IPS-15b (cell line): ENCODE measurements at regions not wholly inside any gene's neighbourhood (a gene's known extent, or its start where the extent isn't known, plus 50 kb on each side); places are given as distances from the start of the nearest gene placed in this dataset.

Experiments
- H3K27me3 ChIP-seq: one replicate; pipeline ENCODE4 v1.6.1; 2013; ENCODE audit warnings: low read length; ENCODE audit not compliant: control insufficient read depth, insufficient read depth
- H3K36me3 ChIP-seq: one replicate; pipeline ENCODE4 v1.6.1; 2013; ENCODE audit warnings: low read length; ENCODE audit not compliant: control insufficient read depth, insufficient read depth
- H3K4me1 ChIP-seq: one replicate; pipeline ENCODE4 v1.6.1; 2013; ENCODE audit warnings: mild to moderate bottlenecking, low read length; ENCODE audit not compliant: control insufficient read depth, insufficient read depth
- H3K4me3 ChIP-seq: one replicate; pipeline ENCODE4 v1.5.1; 2013; ENCODE audit warnings: low read depth, low read length
- H3K9ac ChIP-seq: one replicate; pipeline ENCODE4 v1.6.1; 2013; ENCODE audit warnings: low read depth, mild to moderate bottlenecking, low read length
- H3K9me3 ChIP-seq: one replicate; pipeline ENCODE4 v1.6.1; 2013; ENCODE audit warnings: mild to moderate bottlenecking, low read length; ENCODE audit not compliant: control insufficient read depth, insufficient read depth

- no peak overlapping the region for H3K9ac ChIP-seq
- peaks cover 16% of the 10 kb centered on the region for H3K27me3 ChIP-seq
- H3K36me3 ChIP-seq = no peaks in the 10 kb centered on the region
- H3K4me3 ChIP-seq = no peak overlapping the region
- H3K4me1 ChIP-seq = no peaks in the 10 kb centered on the region
- no peaks in the 10 kb centered on the region for H3K9me3 ChIP-seq
Observed at GRCh38 chrX:20325786-20326388, 59.2 kb upstream of the RPS6KA3 start.

- Histone ChIP-seq H3K36me3 (no peaks in the 10 kb centered on the region), H3K27me3 (peaks cover 2% of the 10 kb centered on the region), H3K9ac (no peak overlapping the region), H3K4me1 (no peaks in the 10 kb centered on the region), H3K4me3 (no peak overlapping the region), H3K9me3 (no peaks in the 10 kb centered on the region)
Observed at GRCh38 chrX:20322887-20323286, 56.2 kb upstream of the RPS6KA3 start.

GRCh38 chrX:20320461-20321159 is 53.9 kb upstream of the RPS6KA3 start:
- no peak overlapping the region for H3K4me3 ChIP-seq

DNA sequence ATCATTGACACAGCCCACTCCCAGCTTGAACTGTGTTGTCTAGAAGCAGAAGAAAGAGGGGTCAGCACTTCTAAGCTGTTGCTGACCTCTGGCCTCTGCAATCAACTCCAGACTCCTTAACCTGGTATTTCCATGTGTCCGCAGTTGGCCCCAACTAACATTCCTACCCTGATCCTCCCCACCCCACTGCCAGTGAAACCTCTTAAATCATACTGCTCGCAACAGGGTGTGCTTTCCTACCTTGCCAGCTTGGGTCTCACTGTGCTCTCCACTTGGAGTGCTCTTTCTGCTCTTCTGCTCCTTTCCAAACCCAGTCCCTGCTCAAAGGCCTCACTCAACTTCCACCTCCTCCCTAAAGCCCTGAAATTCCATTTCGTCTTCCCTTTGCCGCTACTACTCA is 52.3 kb upstream of the RPS6KA3 start:
- H3K9me3 ChIP-seq = no peaks in the 10 kb centered on the region
- no peaks in the 10 kb centered on the region for H3K36me3 ChIP-seq
- H3K4me1 ChIP-seq = no peaks in the 10 kb centered on the region
- no peaks in the 10 kb centered on the region for H3K27me3 ChIP-seq
- no peak overlapping the region for H3K4me3 ChIP-seq
- no peak overlapping the region for H3K9ac ChIP-seq

More at GRCh38 chrX:20320461-20321159, 53.9 kb upstream of the RPS6KA3 start:
- no peaks in the 10 kb centered on the region for H3K27me3 ChIP-seq
- no peaks in the 10 kb centered on the region for H3K4me1 ChIP-seq
- H3K9me3 ChIP-seq = no peaks in the 10 kb centered on the region
- no peaks in the 10 kb centered on the region for H3K36me3 ChIP-seq
- no peak overlapping the region for H3K9ac ChIP-seq

- Histone ChIP-seq H3K9ac (no peak overlapping the region), H3K9me3 (no peaks in the 10 kb centered on the region), H3K4me3 (no peak overlapping the region), H3K36me3 (no peaks in the 10 kb centered on the region), H3K27me3 (no peaks in the 10 kb centered on the region), H3K4me1 (no peaks in the 10 kb centered on the region)
Observed at GRCh38 chrX:20317873-20318272, 51.2 kb upstream of the RPS6KA3 start.
